ENCODE measurements at regions not wholly inside any gene's neighbourhood (a gene's known extent, or its start where the extent isn't known, plus 50 kb on each side); places are given as distances from the start of the nearest gene placed in this dataset.

DNA sequence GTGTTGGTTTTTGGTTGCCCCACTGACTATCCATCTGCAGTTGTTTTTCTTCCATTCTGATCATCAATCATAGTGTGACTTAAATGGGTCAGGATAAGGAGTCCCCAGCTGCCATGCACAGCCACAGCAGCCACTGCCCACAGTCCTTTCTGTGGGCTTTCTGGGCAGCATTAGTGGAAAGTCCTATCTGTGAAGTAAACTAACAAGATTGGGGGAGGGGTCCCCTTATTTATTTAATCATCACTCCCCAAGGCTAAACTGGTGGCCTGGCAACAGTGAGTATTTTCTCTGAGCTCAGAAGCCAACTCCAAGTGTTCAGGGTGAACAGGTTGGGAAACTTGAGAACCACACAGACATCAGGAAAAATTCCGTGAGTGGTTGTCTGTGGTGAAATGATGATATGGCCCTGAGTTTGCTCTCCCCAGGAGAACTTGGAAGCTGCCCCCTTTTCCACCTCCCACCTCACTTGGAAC is 145.0 kb downstream of the CCDC34 start:
- TF ChIP-seq POLR2AphosphoS5 (IDR thresholded peaks at IDR 0.05; ENCODE audit: low read depth, low read length) (no peak), TAF1 (IDR thresholded peaks at IDR 0.05; ENCODE audit: borderline replicate concordance, insufficient read depth, low read length) (0 out of 2 replicates have a peak, but pooled peaks have one; percentile 16), SIN3A (IDR thresholded peaks at IDR 0.05; ENCODE audit: borderline replicate concordance, insufficient read depth, low read length) (no peak)
- TF ChIP-seq, protein P1, sequence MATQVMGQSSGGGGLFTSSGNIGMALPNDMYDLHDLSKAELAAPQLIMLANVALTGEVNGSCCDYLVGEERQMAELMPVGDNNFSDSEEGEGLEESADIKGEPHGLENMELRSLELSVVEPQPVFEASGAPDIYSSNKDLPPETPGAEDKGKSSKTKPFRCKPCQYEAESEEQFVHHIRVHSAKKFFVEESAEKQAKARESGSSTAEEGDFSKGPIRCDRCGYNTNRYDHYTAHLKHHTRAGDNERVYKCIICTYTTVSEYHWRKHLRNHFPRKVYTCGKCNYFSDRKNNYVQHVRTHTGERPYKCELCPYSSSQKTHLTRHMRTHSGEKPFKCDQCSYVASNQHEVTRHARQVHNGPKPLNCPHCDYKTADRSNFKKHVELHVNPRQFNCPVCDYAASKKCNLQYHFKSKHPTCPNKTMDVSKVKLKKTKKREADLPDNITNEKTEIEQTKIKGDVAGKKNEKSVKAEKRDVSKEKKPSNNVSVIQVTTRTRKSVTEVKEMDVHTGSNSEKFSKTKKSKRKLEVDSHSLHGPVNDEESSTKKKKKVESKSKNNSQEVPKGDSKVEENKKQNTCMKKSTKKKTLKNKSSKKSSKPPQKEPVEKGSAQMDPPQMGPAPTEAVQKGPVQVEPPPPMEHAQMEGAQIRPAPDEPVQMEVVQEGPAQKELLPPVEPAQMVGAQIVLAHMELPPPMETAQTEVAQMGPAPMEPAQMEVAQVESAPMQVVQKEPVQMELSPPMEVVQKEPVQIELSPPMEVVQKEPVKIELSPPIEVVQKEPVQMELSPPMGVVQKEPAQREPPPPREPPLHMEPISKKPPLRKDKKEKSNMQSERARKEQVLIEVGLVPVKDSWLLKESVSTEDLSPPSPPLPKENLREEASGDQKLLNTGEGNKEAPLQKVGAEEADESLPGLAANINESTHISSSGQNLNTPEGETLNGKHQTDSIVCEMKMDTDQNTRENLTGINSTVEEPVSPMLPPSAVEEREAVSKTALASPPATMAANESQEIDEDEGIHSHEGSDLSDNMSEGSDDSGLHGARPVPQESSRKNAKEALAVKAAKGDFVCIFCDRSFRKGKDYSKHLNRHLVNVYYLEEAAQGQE (IDR thresholded peaks at IDR 0.05; ENCODE audit: insufficient read depth in 1 of 2, low read depth in 2 of 2, low read length in 2 of 2), result no peak
